Peyer's patch (tissue), 4 donors: ENCODE measurements at regions not wholly inside any gene's neighbourhood (a gene's known extent, or its start where the extent isn't known, plus 50 kb on each side); places are given as distances from the start of the nearest gene placed in this dataset.

ENCODE experiments used
- CTCF ChIP-seq, 6 experiments: fragments of 450-650 bp in 4 of 6; fragments of 200-600 bp in 2 of 6; sonication (generic) in 1 of 6; IDR thresholded peaks; one replicate each; pipeline ENCODE4 v1.5.1; 2017 to 2019; ENCODE audit warnings: antibody characterized with exemption in 6 of 6, mild to moderate bottlenecking in 3 of 6, moderate library complexity in 1 of 6
- POLR2A ChIP-seq, 2 donors: fragments of 450-650 bp; IDR thresholded peaks; one replicate each; pipeline ENCODE4 v1.5.1; 2017; ENCODE audit warnings: antibody characterized with exemption in 2 of 2, mild to moderate bottlenecking in 2 of 2, moderate library complexity in 2 of 2

DNA sequence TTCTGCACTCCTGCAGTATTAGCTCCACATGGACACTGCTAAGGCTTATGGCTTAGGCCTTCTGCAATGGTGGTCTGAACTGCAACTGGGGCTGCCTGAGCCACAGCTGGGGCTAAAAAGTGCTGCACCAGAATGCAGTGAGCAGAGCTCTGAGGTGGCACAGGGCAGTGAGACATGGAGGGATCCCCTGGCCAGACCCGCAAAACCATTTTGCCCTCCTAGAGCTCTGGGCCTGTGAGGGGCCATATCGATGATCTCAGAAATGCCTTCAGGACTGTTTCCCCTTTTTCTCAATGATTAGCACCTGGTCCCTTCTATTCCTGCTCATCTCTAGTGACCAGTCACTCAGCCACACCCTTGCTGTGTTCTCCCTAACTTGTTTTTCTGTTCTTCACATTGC lies 397.7 kb downstream of the UQCRFS1 start:
- TF ChIP-seq CTCF (IDR thresholded peaks at IDR 0.05): no peak
- TF ChIP-seq POLR2A (IDR thresholded peaks at IDR 0.05): no peak
